VCaP (cell line): ENCODE measurements at regions not wholly inside any gene's neighbourhood (a gene's known extent, or its start where the extent isn't known, plus 50 kb on each side); places are given as distances from the start of the nearest gene placed in this dataset.

ENCODE experiments used
- H3K27ac ChIP-seq: fragments of 450-650 bp; 2 replicates; pipeline ENCODE4 v1.5.1; 2017
- CTCF ChIP-seq: fragments of 450-650 bp; conservative IDR thresholded peaks from 2 replicates; pipeline ENCODE4 v1.5.1; 2017; ENCODE audit warnings: mild to moderate bottlenecking, moderate library complexity

GRCh38 chr10:35844686-35845085 is 202.6 kb upstream of the FZD8 start:
- no peak overlapping the region for H3K27ac ChIP-seq
- no peak for TF ChIP-seq CTCF

DNA sequence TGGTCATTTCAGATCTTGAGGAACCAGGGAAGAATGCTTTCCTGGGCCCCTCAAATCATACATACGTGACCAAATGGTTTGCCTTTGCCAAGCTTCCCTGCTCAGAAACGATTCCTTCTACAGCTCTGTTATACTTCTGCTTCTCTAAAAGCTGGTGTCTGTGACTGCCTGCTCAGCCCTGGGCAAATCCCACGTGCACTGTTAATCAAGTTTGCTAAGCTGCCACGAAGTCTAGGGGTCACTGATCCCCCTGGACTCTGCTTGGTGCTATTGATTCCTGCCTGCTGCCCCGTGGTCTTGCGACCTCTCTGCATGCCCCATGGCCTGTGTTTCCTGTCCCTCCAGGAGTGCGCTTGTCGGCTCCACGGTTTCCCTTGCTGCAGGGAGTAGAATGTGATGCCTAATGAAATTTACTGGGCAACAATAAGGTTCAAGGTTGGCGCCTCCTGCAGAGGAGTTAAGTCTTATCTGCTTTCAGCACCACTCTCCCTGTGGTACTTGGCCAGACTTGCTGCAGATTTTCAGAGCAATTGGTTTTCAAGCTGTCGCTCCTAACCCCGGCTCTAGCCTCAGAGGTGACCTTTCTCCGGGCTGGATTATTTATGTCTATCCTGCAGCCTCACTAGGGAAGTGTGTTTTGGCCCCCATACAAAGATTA is 201.6 kb upstream of the FZD8 start:
- no peak for TF ChIP-seq CTCF
- H3K27ac ChIP-seq: no peak overlapping the region

DNA sequence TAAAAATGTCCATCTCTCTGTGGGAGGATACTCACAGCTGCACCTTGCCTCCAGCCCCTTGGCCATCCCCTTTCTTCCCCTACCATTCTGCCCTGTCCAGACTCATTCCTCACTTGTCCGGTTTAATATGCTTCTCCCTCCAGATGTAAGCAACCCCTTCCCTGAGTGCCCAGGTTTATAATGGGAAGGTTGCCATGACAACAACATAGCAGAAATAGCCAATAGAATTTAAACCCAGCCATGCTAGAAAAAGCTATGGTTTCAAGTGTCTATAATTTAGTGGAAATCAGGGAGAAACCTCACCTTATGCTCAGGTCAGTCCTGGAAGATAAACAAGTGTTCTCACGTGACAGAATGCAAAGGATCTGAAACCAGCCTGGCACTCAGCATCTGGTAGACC is 196.0 kb upstream of the FZD8 start:
- no peak for TF ChIP-seq CTCF
- H3K27ac ChIP-seq: no peak overlapping the region

DNA sequence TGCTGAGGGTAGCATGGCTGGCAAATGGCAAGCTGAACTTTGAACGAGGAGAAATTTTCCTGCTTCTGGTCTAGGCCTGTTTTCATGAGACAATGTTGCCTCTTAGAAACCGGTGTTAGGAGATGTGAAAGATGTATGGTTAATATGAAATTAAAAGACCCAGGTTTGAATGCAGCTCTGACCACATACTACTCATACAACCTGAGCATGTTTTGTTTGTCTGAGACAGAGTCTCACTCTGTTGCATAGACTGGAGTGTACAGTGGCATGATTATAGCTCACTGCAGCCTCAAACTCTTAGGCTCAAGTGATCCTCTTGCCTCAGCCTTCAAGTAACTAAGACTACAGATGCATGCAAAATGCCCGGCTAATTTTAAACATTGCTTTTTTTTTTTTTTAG is 193.4 kb upstream of the FZD8 start:
- no peak overlapping the region for H3K27ac ChIP-seq
- no peak for TF ChIP-seq CTCF

GRCh38 chr10:35834877-35835494 is 192.9 kb upstream of the FZD8 start:
- H3K27ac ChIP-seq: no peak overlapping the region
- no peak for TF ChIP-seq CTCF

GRCh38 chr10:35827783-35828182 is 185.7 kb upstream of the FZD8 start:
- no peak overlapping the region for H3K27ac ChIP-seq
- TF ChIP-seq CTCF: no peak

DNA sequence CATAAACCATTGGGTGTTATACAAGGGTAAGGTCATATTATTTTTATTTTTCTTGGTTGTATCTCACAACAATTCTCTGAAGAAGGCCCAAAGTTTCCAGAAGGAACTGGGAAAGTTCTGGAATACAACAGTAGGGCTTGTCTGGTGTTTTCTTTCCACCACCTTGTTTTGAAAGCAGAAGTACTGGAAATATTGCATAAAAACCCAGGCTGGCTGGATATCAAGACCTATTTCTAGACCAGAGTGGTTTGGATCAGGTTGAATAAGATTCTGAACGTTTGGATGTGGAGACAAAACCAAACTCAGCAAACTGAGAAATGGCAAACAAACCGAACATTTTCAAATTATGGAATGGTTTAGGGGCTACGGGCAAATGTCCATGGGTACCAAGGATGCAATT is 182.6 kb upstream of the FZD8 start:
- no peak for TF ChIP-seq CTCF
- no peak overlapping the region for H3K27ac ChIP-seq
